ENCODE measurements at regions not wholly inside any gene's neighbourhood (a gene's known extent, or its start where the extent isn't known, plus 50 kb on each side); places are given as distances from the start of the nearest gene placed in this dataset.

DNA sequence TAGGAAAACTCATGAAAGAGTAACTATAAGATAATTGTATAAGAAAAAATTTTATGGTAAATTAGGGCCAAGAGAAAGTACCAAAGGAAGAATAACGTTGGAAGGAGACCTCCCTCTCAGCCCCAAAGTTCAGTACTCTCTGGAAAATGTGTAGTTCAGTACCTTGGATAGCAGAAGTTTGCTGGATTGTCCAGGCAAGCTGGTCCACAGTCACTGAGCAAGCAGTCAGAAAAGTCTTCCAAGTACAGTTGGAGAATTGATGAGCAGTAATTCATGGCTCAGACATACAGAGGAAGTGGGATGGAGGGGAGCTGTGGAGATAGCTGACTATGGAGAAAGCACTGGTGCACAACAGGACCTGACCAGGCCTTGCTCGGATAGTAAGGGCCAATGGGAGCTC lies 598.2 kb upstream of the NDST4 start:
- TF ChIP-seq, protein P1, sequence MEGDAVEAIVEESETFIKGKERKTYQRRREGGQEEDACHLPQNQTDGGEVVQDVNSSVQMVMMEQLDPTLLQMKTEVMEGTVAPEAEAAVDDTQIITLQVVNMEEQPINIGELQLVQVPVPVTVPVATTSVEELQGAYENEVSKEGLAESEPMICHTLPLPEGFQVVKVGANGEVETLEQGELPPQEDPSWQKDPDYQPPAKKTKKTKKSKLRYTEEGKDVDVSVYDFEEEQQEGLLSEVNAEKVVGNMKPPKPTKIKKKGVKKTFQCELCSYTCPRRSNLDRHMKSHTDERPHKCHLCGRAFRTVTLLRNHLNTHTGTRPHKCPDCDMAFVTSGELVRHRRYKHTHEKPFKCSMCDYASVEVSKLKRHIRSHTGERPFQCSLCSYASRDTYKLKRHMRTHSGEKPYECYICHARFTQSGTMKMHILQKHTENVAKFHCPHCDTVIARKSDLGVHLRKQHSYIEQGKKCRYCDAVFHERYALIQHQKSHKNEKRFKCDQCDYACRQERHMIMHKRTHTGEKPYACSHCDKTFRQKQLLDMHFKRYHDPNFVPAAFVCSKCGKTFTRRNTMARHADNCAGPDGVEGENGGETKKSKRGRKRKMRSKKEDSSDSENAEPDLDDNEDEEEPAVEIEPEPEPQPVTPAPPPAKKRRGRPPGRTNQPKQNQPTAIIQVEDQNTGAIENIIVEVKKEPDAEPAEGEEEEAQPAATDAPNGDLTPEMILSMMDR (conservative IDR thresholded peaks at IDR 0.05; ENCODE audit: low read depth, low read length) = no peak
- DNase-seq (ENCODE audit: low read depth) = no peak

DNA sequence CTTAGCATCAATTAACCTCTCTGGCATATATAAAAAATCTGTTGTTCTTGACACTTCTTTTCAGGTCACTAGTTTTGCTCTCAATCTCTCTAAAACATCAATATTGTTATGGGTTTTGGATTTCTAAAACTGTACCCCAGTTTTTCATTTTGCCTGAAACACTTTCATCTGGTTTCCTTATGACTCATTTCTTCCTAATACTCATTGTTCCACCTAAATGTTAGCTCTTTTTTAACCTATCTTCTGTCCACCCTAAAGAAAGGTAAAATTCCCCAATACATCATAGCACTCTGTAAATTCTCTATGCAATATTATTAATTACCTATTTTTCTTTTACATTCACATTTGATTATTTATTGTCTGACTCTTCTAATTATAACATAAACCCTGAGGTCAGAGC lies 575.5 kb upstream of the NDST4 start:
- H3K4me3 ChIP-seq (ENCODE audit: low read length) = no peak overlapping the region
- DNase-seq (ENCODE audit: low read depth) = no peak
- TF ChIP-seq, protein P1 (conservative IDR thresholded peaks at IDR 0.05; ENCODE audit: low read depth, low read length) = no peak

More for the DNA sequence above, 598.2 kb upstream of the NDST4 start:
- H3K4me3 ChIP-seq (ENCODE audit: low read length) = no peak overlapping the region

DNA sequence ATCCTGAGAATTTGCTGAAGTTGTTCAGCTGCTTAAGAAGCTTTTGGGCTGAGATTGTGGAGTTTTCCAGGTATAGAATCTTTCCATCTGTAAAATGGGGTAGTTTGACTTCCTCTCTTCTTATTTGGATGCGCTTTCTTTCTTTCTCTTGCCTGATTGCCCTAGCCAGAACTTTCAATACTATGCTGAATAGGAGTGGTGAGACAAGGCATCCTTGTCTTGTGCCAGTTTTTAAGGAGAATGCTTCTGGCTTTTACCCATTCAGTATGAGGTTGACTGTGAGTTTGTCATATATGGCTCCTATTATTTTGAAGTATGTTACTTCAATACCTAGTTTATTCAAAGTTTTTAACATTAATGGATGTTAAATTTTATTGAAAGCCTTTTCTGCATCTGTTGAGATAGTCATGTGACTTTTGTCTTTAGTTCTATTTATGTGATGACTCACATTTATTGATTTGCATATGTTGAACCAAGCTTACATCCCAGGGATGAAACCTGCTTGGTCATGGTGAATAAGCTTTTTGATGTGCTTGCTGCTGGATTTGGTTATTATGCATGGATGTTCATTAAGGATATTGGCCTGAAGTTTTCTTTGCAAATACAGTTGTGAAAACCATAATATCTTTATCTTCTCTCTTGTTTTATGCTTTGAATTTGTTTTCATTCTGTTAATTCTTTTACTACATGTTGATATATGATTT lies 573.8 kb upstream of the NDST4 start:
- no peak for DNase-seq (ENCODE audit: low read depth)
- no peak overlapping the region for H3K4me3 ChIP-seq (ENCODE audit: low read length)
- TF ChIP-seq, protein P1 (conservative IDR thresholded peaks at IDR 0.05; ENCODE audit: low read depth, low read length) = no peak

DNA sequence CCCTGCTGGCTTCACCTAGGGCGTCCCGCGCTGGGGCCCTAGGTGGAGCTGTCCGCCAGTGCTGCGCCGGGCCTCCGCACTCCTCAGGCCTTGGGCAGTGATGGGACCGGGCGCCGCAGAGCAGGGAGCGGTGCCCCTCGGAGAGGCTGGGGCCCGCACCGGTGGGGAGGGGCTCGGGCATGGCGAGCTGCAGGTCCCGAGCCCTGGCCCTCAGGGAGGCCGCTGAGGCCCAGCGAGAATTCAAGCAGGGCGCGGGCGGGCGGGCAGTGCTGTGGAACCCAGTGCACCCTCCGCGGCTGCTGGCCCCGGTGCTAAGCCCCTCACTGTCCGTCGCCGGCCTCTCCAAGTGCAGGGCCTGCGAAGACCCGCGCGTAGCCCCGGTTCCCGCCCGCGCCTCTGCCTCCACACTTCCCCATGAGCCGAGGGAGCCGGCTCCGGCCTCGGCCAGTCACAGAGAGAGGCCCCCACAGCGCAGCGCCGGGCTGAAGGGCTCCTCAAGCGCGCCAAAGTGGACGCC lies 565.1 kb upstream of the NDST4 start:
- TF ChIP-seq, protein P1 (conservative IDR thresholded peaks at IDR 0.05; ENCODE audit: low read depth, low read length) = no peak
- DNase-seq (ENCODE audit: low read depth) = no peak
- no peak overlapping the region for H3K4me3 ChIP-seq (ENCODE audit: low read length)

DNA sequence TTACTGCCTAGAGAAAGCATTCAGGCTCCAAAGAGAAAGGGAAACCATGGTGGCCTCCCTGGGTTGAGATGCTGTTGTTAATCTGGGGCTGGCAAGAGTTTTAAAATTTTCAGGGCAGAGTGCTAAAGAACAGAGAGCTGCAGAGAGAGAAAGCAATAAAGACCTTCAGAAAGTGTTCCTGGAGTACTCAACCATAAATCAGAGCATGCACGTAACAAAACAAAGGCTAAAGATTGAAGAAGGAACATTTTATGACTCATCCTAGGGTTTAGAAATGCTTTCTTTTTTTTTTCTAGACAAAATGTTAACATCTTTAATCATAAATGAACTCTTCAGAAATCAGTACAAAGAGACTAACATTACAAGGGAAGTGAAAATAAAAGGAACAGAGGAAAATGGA lies 562.3 kb upstream of the NDST4 start:
- no peak for DNase-seq (ENCODE audit: low read depth)
- TF ChIP-seq, protein P1 (conservative IDR thresholded peaks at IDR 0.05; ENCODE audit: low read depth, low read length) = no peak
- no peak overlapping the region for H3K4me3 ChIP-seq (ENCODE audit: low read length)

DNA sequence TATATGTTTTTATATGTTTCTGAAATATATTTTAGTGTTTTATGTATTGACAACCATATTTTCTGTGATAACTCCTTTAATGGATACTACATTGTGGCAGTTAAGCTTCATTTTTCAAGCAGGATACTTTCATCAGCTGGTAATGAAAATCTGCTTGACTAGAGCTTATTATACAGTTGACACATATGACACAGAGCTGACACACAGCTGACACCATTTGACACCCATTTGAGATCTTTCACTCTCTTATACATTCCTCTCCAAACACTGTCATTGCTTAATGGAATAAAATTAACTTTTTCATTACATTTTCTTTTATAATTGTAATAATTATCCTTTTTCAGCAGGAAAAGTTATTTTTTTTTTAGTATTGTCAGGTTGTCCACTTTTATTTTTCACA lies 561.1 kb upstream of the NDST4 start:
- no peak for DNase-seq (ENCODE audit: low read depth)
- no peak overlapping the region for H3K4me3 ChIP-seq (ENCODE audit: low read length)
- TF ChIP-seq, protein P1 (conservative IDR thresholded peaks at IDR 0.05; ENCODE audit: low read depth, low read length) = no peak

DNA sequence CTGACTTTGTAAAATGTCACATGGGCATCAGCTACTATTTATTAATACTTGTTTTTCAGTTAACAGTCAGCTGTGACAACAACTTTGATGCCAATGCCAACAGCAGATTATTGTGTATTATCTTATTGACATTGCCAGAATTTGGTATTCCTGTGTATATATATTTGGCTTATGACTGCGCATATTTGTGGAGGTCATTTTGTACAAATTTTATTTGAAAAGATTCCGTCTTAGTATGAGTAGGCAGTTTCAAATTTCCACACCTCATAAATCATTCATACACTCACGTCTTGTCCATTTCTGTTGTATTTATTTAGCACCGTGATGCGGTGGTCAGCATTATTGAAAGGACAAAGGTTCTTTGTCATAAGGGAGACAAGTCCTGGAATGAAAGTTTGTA lies 558.2 kb upstream of the NDST4 start:
- TF ChIP-seq, protein P1 (conservative IDR thresholded peaks at IDR 0.05; ENCODE audit: low read depth, low read length) = no peak
- no peak for DNase-seq (ENCODE audit: low read depth)
- no peak overlapping the region for H3K4me3 ChIP-seq (ENCODE audit: low read length)

Data from retinal pigment epithelial cell (primary cell).